HG02759 (cell line): ENCODE measurements at regions not wholly inside any gene's neighbourhood (a gene's known extent, or its start where the extent isn't known, plus 50 kb on each side); places are given as distances from the start of the nearest gene placed in this dataset.
A peak's percentile ranks its signal among the peaks of the same experiment; 100 is the strongest.

Experiments used
- ATAC-seq: cut with Tn5 transposase; IDR thresholded peaks from one replicate; pipeline ENCODE4 v1.9.1; 2021; ENCODE audit warnings: mild to moderate bottlenecking, moderate library complexity; ENCODE audit not compliant: unreplicated experiment

- ATAC-seq: no peak
Observed at GRCh38 chr5:8456846-8457186, 587.9 kb downstream of the MTRR start.

DNA sequence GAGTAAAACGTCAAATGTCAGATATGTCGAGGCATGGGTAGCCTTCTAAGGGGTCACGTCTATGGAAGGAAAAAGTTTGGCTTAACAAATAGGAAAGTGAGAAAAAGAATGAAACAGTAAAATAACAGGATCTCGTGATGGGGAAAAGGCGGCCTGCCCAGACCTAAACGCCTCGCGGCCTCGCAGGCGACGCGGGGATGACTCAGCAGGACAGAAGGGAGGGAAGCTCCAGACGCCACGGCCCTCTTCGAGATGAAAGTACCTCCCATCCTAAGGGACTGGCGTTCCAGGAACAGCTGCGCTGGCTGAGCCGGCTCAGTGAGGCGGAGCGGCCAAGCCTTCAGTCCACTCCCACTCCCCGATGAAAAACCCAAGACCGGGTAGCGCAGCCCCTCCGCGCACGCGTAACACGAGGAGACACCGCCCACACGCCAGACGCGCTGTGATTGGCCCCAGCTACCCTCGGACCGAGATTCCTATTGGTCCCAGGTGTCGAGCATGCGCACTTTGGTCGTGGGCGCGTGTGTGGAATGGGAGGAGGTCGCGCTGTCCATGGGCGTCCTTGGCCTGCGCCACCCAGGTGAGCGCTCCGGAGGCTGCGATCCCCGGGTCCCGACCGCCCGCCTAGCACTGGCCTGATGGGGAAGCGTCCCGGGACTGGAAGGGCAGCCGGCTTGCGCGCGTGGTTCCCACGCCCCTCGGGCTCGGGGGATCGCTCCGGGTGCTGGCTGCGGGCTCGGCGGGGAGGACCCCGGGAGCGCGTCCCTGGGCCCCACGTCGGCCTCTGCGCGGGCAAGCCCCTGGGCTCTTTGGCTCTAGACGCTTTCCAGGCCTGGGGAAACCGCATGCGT is 588.5 kb downstream of the MTRR start:
- ATAC-seq: peak; percentile 93

DNA sequence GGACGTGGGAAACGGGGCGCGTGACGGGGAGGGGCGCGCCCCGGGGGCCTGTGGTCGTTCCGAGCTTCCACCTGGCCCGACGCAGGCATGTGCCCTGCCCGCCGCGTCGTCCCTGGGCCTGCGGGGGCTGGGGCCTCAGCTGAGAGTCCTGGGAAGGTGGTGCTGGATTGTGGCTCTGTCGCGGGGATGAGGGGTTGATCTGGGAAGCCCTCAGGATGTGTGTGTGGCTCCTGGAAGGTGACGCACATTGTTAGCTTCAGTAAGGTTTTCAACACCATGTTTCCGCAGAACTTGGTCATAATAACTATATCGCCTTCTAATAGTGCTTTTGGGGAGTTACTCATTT is 589.1 kb downstream of the MTRR start:
- peak; percentile 25 for ATAC-seq

DNA sequence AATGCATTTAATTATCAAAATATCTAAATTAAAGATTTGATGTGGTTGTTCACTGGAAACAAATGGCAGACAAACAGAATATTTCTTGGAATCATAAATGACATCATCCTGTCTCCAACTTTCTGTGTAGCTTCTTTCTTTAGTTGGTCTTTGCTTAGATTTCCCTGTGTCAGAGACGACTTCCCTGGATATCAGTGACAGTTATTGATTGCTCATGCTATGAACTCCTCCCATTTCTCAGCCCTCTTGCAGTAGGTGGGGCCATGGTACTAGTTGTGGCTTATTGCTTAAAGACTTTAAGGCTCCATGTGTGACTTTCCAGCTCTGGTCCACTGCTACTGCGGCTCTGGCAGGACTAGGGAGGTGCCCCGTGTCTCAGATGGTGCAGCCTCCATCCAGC is 592.6 kb downstream of the MTRR start:
- ATAC-seq: no peak

- no peak for ATAC-seq
Observed at GRCh38 chr5:8462565-8462964, 593.6 kb downstream of the MTRR start.

DNA sequence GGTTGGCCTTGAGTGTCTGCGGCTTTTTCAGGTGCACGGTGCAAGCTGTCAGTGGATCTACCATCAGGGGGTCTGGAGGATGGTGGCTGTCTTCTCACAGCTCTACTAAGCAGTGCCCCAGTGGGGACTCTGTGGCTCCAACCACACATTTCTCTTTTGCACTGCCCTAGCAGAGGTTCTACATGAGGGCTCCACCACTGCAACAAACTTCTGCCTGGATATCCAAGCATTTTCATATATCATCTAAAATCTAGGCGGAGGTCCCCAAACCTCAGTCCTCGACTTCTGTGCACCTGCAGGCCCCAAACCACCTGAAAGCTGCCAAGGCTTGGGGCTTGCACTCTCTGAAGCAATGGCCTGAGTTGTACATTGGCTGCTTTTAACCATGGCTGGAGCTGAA is 601.5 kb downstream of the MTRR start:
- ATAC-seq: no peak

- no peak for ATAC-seq
Observed at GRCh38 chr5:8471581-8471980, 602.6 kb downstream of the MTRR start.

DNA sequence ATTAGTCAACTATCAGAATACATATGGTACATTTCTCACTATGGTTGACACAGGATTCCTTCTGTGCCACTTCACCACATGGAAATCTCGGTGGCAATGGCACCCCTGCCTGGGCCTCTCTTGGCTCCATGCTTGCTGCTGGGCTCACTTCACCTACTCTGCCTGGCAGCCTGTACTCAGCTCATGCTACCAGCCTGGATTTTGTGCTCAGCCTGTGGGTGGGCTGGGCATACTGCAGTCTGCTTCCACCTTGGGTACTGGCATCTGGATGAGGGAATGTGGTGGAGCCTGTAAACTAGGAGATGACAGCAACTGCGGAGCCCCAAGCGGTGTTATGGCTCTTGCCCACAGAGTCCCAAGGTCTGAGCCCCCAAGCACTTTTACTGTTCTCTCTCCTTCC is 604.1 kb downstream of the MTRR start:
- no peak for ATAC-seq

- ATAC-seq: no peak
Observed at GRCh38 chr5:8473827-8474568, 605.0 kb downstream of the MTRR start.

DNA sequence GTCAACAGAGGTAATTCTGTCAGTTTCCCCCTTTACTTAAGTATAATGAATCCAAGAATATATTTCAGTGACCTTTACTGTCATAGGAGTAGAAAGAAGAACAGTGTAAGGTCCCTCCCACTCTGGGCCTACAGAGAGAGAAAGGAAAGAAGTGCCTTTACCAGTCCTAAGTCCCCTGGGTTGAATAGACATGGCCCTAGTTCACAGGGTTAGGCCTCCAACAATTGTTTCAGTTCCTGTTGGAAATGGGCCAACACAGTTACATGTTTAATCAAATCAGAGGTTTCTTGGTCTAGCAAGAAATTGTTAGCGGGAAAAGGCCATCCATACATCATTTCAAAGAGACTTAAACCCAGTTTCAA is 605.6 kb downstream of the MTRR start:
- ATAC-seq: no peak

DNA sequence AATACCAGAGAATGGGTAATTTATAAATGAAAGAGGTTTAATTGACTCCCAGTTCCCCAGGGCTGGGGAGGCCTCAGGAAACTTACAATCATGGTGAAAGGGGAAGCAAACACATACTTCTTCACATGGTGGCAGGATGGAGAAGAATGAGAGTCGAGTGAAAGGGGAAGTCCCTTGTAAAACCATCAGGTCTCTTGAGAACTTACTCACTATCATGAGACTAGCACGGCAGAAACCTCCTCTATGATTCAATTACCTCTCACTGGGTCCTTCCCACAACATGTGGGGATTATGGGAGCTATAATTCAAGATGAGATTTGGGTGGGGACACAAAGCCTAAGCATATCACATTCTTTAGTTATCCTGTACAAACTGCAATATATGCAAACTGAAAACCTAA is 609.4 kb downstream of the MTRR start:
- ATAC-seq: no peak

DNA sequence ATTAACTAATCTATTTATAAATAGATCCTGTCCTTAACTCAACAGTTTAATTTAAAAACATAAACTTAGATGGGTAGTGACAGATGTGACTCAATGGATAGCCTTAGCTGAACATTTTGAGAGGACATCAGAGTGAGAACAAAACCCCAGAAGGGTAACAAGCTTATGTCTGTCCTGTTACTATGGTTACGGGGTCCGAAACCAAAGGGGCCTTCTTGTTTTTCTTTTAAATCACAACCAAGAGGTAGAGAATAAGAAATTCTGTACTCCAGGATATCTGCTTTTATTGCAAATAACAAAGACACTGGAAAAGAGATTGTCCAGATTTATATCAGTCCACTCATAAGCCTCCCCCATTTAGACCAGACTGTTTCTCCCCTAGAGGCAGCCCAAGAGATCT is 612.1 kb downstream of the MTRR start:
- no peak for ATAC-seq

DNA sequence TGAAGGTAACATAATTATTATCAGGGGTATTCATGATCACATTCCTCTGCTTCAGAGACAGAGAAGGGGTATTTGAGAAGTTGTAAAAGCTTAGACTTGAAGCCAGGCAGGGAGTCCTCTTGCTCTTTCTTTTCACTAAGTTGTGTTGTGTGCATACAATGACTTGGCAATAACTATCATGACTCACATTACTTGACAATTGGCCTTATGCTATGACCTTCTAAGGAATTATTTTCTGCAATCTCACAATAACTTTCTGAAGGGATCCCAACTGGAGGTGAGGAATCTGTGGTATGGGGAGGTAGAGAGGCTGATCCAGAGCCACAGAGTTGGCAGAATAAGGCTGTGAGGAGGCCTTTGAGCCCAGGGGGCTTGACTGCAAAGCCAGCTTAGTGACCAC is 622.3 kb downstream of the MTRR start:
- ATAC-seq: no peak

DNA sequence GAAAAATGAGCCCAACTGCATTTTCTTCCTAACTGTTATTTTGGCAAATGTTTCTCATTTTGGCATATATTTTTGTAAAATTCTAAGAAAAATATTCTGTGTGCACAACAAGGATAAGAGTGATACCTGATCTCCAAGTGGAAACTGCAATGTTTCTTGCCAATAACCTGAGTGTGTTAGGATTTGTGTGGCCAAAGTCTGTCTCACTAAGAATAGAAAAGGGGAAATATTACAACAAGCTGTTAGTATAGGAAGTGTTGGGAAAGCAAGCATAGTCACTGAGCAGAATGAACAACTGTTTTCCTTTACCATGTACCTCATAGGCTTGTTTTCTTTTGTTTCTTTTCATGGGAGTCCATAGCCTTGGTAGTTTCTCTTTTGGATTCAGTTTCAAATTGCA is 624.2 kb downstream of the MTRR start:
- ATAC-seq: no peak

- no peak for ATAC-seq
Observed at GRCh38 chr5:8500426-8500825, 631.5 kb downstream of the MTRR start.

- ATAC-seq: no peak
Observed at GRCh38 chr5:8505196-8505595, 636.2 kb downstream of the MTRR start.

DNA sequence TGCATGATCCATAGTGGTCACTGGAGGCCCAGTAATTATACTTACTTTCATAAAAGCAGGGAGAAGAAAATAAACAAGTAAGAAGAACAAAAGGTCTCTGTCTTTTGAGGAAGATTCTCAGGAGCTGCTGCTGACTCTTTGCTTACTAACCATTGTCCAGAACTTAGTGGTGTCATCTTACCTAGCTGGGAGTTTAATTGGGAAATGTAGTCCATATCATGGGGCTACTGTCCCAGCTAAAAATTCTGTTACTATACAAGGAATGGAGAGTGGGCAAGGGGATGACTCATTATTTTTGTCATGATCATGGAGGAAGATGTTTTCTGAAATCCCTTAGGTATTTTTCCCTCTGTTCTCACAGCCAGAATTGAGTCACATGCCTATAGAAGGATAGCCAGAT is 639.3 kb downstream of the MTRR start:
- no peak for ATAC-seq

GRCh38 chr5:8516356-8516755 is 647.4 kb downstream of the MTRR start:
- ATAC-seq: no peak

GRCh38 chr5:8517456-8517855 is 648.5 kb downstream of the MTRR start:
- ATAC-seq: no peak

GRCh38 chr5:8520917-8521316 is 652.0 kb downstream of the MTRR start:
- ATAC-seq: no peak

- ATAC-seq: no peak
Observed at GRCh38 chr5:8521991-8522390, 653.0 kb downstream of the MTRR start.

- no peak for ATAC-seq
Observed at GRCh38 chr5:8522646-8523045, 653.7 kb downstream of the MTRR start.

- no peak for ATAC-seq
Observed at GRCh38 chr5:8523501-8523900, 654.6 kb downstream of the MTRR start.
